GM12872 (cell line): ENCODE measurements at regions not wholly inside any gene's neighbourhood (a gene's known extent, or its start where the extent isn't known, plus 50 kb on each side); places are given as distances from the start of the nearest gene placed in this dataset.

Experiments
- TF ChIP-seq, protein P1 (sequence below): IDR thresholded peaks from 3 replicates; pipeline ENCODE4 v1.5.1; 2011; ENCODE audit warnings: low read depth, mild to moderate bottlenecking, low read length, moderate library complexity; ENCODE audit not compliant: insufficient read depth

- TF ChIP-seq, protein P1, sequence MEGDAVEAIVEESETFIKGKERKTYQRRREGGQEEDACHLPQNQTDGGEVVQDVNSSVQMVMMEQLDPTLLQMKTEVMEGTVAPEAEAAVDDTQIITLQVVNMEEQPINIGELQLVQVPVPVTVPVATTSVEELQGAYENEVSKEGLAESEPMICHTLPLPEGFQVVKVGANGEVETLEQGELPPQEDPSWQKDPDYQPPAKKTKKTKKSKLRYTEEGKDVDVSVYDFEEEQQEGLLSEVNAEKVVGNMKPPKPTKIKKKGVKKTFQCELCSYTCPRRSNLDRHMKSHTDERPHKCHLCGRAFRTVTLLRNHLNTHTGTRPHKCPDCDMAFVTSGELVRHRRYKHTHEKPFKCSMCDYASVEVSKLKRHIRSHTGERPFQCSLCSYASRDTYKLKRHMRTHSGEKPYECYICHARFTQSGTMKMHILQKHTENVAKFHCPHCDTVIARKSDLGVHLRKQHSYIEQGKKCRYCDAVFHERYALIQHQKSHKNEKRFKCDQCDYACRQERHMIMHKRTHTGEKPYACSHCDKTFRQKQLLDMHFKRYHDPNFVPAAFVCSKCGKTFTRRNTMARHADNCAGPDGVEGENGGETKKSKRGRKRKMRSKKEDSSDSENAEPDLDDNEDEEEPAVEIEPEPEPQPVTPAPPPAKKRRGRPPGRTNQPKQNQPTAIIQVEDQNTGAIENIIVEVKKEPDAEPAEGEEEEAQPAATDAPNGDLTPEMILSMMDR: no peak
Observed at GRCh38 chr2:209308415-209308814, 115.4 kb upstream of the MAP2 start.

GRCh38 chr2:209311948-209312347 lies 111.9 kb upstream of the MAP2 start:
- TF ChIP-seq, protein P1: no peak

GRCh38 chr2:209314653-209315052 lies 109.2 kb upstream of the MAP2 start:
- TF ChIP-seq, protein P1: no peak

DNA sequence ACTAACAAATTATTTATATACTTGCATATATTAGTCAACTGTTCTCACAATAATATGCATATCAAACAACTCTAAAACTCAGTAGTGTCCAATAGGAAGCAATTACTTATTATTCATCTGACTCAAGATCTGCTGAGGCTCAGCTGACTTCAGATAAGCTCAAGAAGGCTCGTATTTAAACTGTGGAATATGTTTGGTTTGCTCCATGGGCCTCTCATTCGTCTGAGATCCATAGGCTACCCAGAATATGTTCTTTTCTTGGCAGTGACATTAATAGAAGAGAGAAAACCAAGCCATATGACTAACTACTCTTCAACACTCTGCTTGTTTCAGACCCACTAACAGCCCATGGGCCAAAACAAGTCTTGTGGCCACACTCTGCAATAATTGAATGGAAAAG lies 107.7 kb upstream of the MAP2 start:
- TF ChIP-seq, protein P1: no peak

DNA sequence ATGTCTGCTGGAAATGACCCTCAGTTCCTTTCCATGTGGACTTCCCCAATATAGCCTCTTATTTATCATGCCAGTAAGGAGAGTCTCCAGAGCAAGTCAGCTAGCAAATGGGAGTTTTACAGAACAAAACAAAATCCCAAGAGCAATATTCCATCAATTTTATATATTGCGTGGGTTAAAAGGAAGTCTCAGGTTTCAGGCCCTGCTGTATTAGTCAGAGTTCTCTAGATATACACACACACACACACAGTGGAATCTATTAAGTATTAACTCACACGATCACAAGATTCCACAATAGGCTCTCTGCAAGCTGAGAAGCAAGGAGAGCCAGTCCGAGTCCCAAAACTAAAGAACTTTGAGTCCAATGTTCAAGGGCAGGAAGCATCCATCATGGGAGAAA lies 102.8 kb upstream of the MAP2 start:
- TF ChIP-seq, protein P1: no peak

- TF ChIP-seq, protein P1: no peak
Observed at GRCh38 chr2:209321581-209321980, 102.3 kb upstream of the MAP2 start.

DNA sequence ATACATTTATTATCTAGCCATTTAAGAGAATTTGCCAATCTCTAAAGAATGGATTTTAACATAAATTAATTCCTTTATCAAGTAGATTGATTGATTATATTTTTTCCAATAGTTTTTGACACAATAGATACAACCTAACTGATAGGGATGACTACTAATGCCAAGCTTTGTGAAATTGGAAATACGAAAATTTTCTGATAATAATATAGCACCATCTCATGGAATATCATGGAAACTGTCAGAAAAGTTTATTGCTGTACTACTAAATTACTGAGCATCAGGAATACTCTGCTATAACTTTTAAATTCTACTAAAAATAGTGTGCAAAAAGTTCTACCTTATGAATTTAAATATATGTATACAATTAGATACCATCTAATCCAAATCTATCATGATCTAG lies 101.8 kb upstream of the MAP2 start:
- TF ChIP-seq, protein P1: no peak
